ENCODE measurements at regions not wholly inside any gene's neighbourhood (a gene's known extent, or its start where the extent isn't known, plus 50 kb on each side); places are given as distances from the start of the nearest gene placed in this dataset.
"Not testable (repeated sequence)": the region's sequence is repeated elsewhere in the genome, so short reads cannot be mapped to it uniquely, and the experiment has no call there.

GRCh38 chrX:41024335-41024734 is 60.9 kb upstream of the USP9X start:
- Histone ChIP-seq H3K4me1 (ENCODE audit: insufficient read depth, low read length) (peaks cover 15% of the 10 kb centered on the region), H3K9me3 (ENCODE audit: control insufficient read depth, insufficient read depth, low read length) (peaks cover 12% of the 10 kb centered on the region)
- H3K9ac ChIP-seq (ENCODE audit: low read depth, low read length); H3K36me3 ChIP-seq (ENCODE audit: insufficient read depth, low read length): not testable (repeated sequence)

- H3K9me3 ChIP-seq (ENCODE audit: control insufficient read depth, insufficient read depth, low read length) = peaks cover 12% of the 10 kb centered on the region
- no peaks in the 10 kb centered on the region for H3K36me3 ChIP-seq (ENCODE audit: insufficient read depth, low read length)
- peaks cover 17% of the 10 kb centered on the region for H3K4me1 ChIP-seq (ENCODE audit: insufficient read depth, low read length)
- no peak overlapping the region; the same call in 1 of the 2 replicates for H3K9ac ChIP-seq (ENCODE audit: low read depth, low read length)
Observed at GRCh38 chrX:41024755-41025154, 60.5 kb upstream of the USP9X start.

- Histone ChIP-seq H3K36me3 (ENCODE audit: insufficient read depth, low read length) (no peaks in the 10 kb centered on the region), H3K9me3 (ENCODE audit: control insufficient read depth, insufficient read depth, low read length) (peaks cover 12% of the 10 kb centered on the region), H3K9ac (ENCODE audit: low read depth, low read length) (peak overlapping the region; percentile 19), H3K4me1 (ENCODE audit: insufficient read depth, low read length) (peaks cover 17% of the 10 kb centered on the region)
Observed at GRCh38 chrX:41025926-41026701, 59.1 kb upstream of the USP9X start.

- Histone ChIP-seq H3K36me3 (ENCODE audit: insufficient read depth, low read length) (no peaks in the 10 kb centered on the region), H3K4me1 (ENCODE audit: insufficient read depth, low read length) (peaks cover 17% of the 10 kb centered on the region), H3K9me3 (ENCODE audit: control insufficient read depth, insufficient read depth, low read length) (peaks cover 12% of the 10 kb centered on the region), H3K9ac (ENCODE audit: low read depth, low read length) (no peak overlapping the region)
Observed at GRCh38 chrX:41026702-41027078, 58.6 kb upstream of the USP9X start.

- Histone ChIP-seq H3K4me1 (ENCODE audit: insufficient read depth, low read length) (peaks cover 20% of the 10 kb centered on the region), H3K9me3 (ENCODE audit: control insufficient read depth, insufficient read depth, low read length) (no peaks in the 10 kb centered on the region), H3K9ac (ENCODE audit: low read depth, low read length) (no peak overlapping the region; the same call in 1 of the 2 replicates)
Observed at GRCh38 chrX:41029332-41029731, 55.9 kb upstream of the USP9X start.

GRCh38 chrX:41031256-41031967 is 53.8 kb upstream of the USP9X start:
- Histone ChIP-seq H3K36me3 (ENCODE audit: insufficient read depth, low read length) (no peaks in the 10 kb centered on the region), H3K9ac (ENCODE audit: low read depth, low read length) (no peak overlapping the region), H3K9me3 (ENCODE audit: control insufficient read depth, insufficient read depth, low read length) (no peaks in the 10 kb centered on the region), H3K4me1 (ENCODE audit: insufficient read depth, low read length) (peaks cover 14% of the 10 kb centered on the region)

More at GRCh38 chrX:41029332-41029731, 55.9 kb upstream of the USP9X start:
- H3K36me3 ChIP-seq (ENCODE audit: insufficient read depth, low read length) = no peaks in the 10 kb centered on the region

- H3K9ac ChIP-seq (ENCODE audit: low read depth, low read length) = no peak overlapping the region
Observed at GRCh38 chrX:41033299-41033698, 51.9 kb upstream of the USP9X start.

GRCh38 chrX:41034902-41035301 is 50.3 kb upstream of the USP9X start:
- H3K9me3 ChIP-seq (ENCODE audit: control insufficient read depth, insufficient read depth, low read length); H3K36me3 ChIP-seq (ENCODE audit: insufficient read depth, low read length); H3K9ac ChIP-seq (ENCODE audit: low read depth, low read length); H3K4me1 ChIP-seq (ENCODE audit: insufficient read depth, low read length): not testable (repeated sequence)

More at GRCh38 chrX:41033299-41033698, 51.9 kb upstream of the USP9X start:
- no peaks in the 10 kb centered on the region for H3K36me3 ChIP-seq (ENCODE audit: insufficient read depth, low read length)
- H3K4me1 ChIP-seq (ENCODE audit: insufficient read depth, low read length) = peaks cover 5% of the 10 kb centered on the region; the same call in 1 of the 2 replicates
- H3K9me3 ChIP-seq (ENCODE audit: control insufficient read depth, insufficient read depth, low read length) = no peaks in the 10 kb centered on the region
